CD4-positive, alpha-beta T cell treated with Interleukin-15 for 1 hour (primary cell): ENCODE measurements at regions not wholly inside any gene's neighbourhood (a gene's known extent, or its start where the extent isn't known, plus 50 kb on each side); places are given as distances from the start of the nearest gene placed in this dataset.
A peak's percentile ranks its signal among the peaks of the same experiment; 100 is the strongest.
"Not testable (repeated sequence)": the region's sequence is repeated elsewhere in the genome, so short reads cannot be mapped to it uniquely, and the experiment has no call there.

Experiments used
- DNase-seq: peaks from one replicate; pipeline ENCODE4 v3.0.0-alpha.2; 2020

- DNase-seq, result not testable (repeated sequence)
Measured at GRCh38 chr12:54105809-54106208, 52.2 kb downstream of the HOXC4 start.

GRCh38 chr12:54106252-54106651 lies 52.6 kb downstream of the HOXC4 start:
- DNase-seq, result not testable (repeated sequence)

GRCh38 chr12:54106803-54107579 lies 53.4 kb downstream of the HOXC4 start:
- not testable (repeated sequence) for DNase-seq

GRCh38 chr12:54112336-54112735 lies 58.7 kb downstream of the HOXC4 start:
- DNase-seq, result not testable (repeated sequence)

- not testable (repeated sequence) for DNase-seq
Measured at GRCh38 chr12:54116055-54116454, 62.4 kb downstream of the HOXC4 start.

GRCh38 chr12:54117392-54117791 lies 63.8 kb downstream of the HOXC4 start:
- not testable (repeated sequence) for DNase-seq

GRCh38 chr12:54119082-54119481 lies 65.4 kb downstream of the HOXC4 start:
- DNase-seq, result not testable (repeated sequence)

- DNase-seq, result not testable (repeated sequence)
Measured at GRCh38 chr12:54123981-54124380, 64.8 kb downstream of the SMUG1 start.

GRCh38 chr12:54125708-54126028 lies 63.1 kb downstream of the SMUG1 start:
- not testable (repeated sequence) for DNase-seq

GRCh38 chr12:54126029-54126695 lies 62.6 kb downstream of the SMUG1 start:
- DNase-seq, result no peak

GRCh38 chr12:54126696-54127537 lies 61.9 kb downstream of the SMUG1 start:
- DNase-seq, result peak; percentile 30

- DNase-seq, result no peak
Measured at GRCh38 chr12:54127538-54128259, 61.1 kb downstream of the SMUG1 start.

- DNase-seq, result no peak
Measured at GRCh38 chr12:54128416-54128815, 60.4 kb downstream of the SMUG1 start.

GRCh38 chr12:54129028-54129903 lies 59.5 kb downstream of the SMUG1 start:
- DNase-seq, result no peak
